Stomach smooth muscle (tissue), 2 donors: ENCODE measurements at regions not wholly inside any gene's neighbourhood (a gene's known extent, or its start where the extent isn't known, plus 50 kb on each side); places are given as distances from the start of the nearest gene placed in this dataset.

Experiments used
- H3K27ac ChIP-seq: one replicate; pipeline ENCODE4 v1.7.0; 2013; ENCODE audit warnings: mild to moderate bottlenecking, low read length, inconsistent platforms
- H3K27me3 ChIP-seq, 2 donors: one replicate each; pipeline ENCODE4 v1.7.0; 2013; ENCODE audit warnings: low read length in 2 of 2; ENCODE audit not compliant: insufficient read depth in 2 of 2, control insufficient read depth in 1 of 2
- H3K36me3 ChIP-seq, 2 donors: one replicate each; pipeline ENCODE4 v1.7.0; 2013; ENCODE audit warnings: low read length in 2 of 2; ENCODE audit not compliant: control insufficient read depth in 2 of 2, insufficient read depth in 2 of 2
- H3K4me1 ChIP-seq: one replicate; pipeline ENCODE4 v1.7.0; 2013; ENCODE audit warnings: low read length; ENCODE audit not compliant: control insufficient read depth, insufficient read depth
- H3K4me3 ChIP-seq, 2 donors: one replicate each; pipeline ENCODE4 v1.7.0; 2013; ENCODE audit warnings: low read length in 2 of 2
- H3K9ac ChIP-seq, 2 donors: one replicate each; pipeline ENCODE4 v1.7.0; 2013; ENCODE audit warnings: low read length in 2 of 2, mild to moderate bottlenecking in 1 of 2
- H3K9me3 ChIP-seq, 2 donors: one replicate each; pipeline ENCODE4 v1.7.0; 2013; ENCODE audit warnings: low read length in 2 of 2; ENCODE audit not compliant: control insufficient read depth in 2 of 2
- donor health status: healthy.
- donor health status: Pancreatic carcinoma.

- Histone ChIP-seq H3K4me3 (no peak overlapping the region), H3K27ac (no peak overlapping the region), H3K27me3 (no peaks in the 10 kb centered on the region), H3K9me3 (no peaks in the 10 kb centered on the region), H3K9ac (no peak overlapping the region), H3K36me3 (no peaks in the 10 kb centered on the region), H3K4me1 (no peaks in the 10 kb centered on the region)
These were observed 172.4 kb downstream of the DMRT2 start for GRCh38 chr9:1222511-1222910.

- Histone ChIP-seq H3K9ac (no peak overlapping the region), H3K36me3 (no peaks in the 10 kb centered on the region), H3K4me1 (no peaks in the 10 kb centered on the region), H3K9me3 (no peaks in the 10 kb centered on the region), H3K27me3 (no peaks in the 10 kb centered on the region), H3K27ac (no peak overlapping the region), H3K4me3 (peak overlapping the region; percentile 3 to 40)
These were observed 182.1 kb downstream of the DMRT2 start for GRCh38 chr9:1231998-1232919.

- H3K27ac ChIP-seq, result no peak overlapping the region
These were observed 183.4 kb downstream of the DMRT2 start for GRCh38 chr9:1233568-1233967.

GRCh38 chr9:1235650-1236049 lies 185.5 kb downstream of the DMRT2 start:
- Histone ChIP-seq H3K27ac (no peak overlapping the region), H3K27me3 (no peaks in the 10 kb centered on the region), H3K36me3 (no peaks in the 10 kb centered on the region), H3K9me3 (no peaks in the 10 kb centered on the region), H3K9ac (no peak overlapping the region), H3K4me1 (no peaks in the 10 kb centered on the region), H3K4me3 (no peak overlapping the region)

More at GRCh38 chr9:1233568-1233967, 183.4 kb downstream of the DMRT2 start:
- H3K4me1 ChIP-seq, result no peaks in the 10 kb centered on the region
- H3K9me3 ChIP-seq, result no peaks in the 10 kb centered on the region
- no peaks in the 10 kb centered on the region for H3K36me3 ChIP-seq
- no peak overlapping the region for H3K4me3 ChIP-seq
- no peak overlapping the region for H3K9ac ChIP-seq
- no peaks in the 10 kb centered on the region for H3K27me3 ChIP-seq

GRCh38 chr9:1236061-1236460 lies 185.9 kb downstream of the DMRT2 start:
- Histone ChIP-seq H3K27me3 (no peaks in the 10 kb centered on the region), H3K4me3 (no peak overlapping the region), H3K9ac (no peak overlapping the region), H3K4me1 (no peaks in the 10 kb centered on the region), H3K9me3 (no peaks in the 10 kb centered on the region), H3K27ac (no peak overlapping the region), H3K36me3 (no peaks in the 10 kb centered on the region)

GRCh38 chr9:1238407-1238806 lies 188.2 kb downstream of the DMRT2 start:
- no peak overlapping the region for H3K9ac ChIP-seq

GRCh38 chr9:1248743-1249142 lies 198.6 kb downstream of the DMRT2 start:
- Histone ChIP-seq H3K27me3 (no peaks in the 10 kb centered on the region), H3K4me3 (no peak overlapping the region), H3K36me3 (no peaks in the 10 kb centered on the region), H3K9ac (no peak overlapping the region), H3K27ac (no peak overlapping the region), H3K9me3 (no peaks in the 10 kb centered on the region), H3K4me1 (no peaks in the 10 kb centered on the region)

More at GRCh38 chr9:1238407-1238806, 188.2 kb downstream of the DMRT2 start:
- no peaks in the 10 kb centered on the region for H3K36me3 ChIP-seq
- H3K27me3 ChIP-seq, result no peaks in the 10 kb centered on the region
- H3K27ac ChIP-seq, result no peak overlapping the region
- H3K4me1 ChIP-seq, result no peaks in the 10 kb centered on the region
- H3K9me3 ChIP-seq, result no peaks in the 10 kb centered on the region
- H3K4me3 ChIP-seq, result no peak overlapping the region

- Histone ChIP-seq H3K4me3 (no peak overlapping the region), H3K27me3 (no peaks in the 10 kb centered on the region), H3K27ac (no peak overlapping the region), H3K9ac (no peak overlapping the region), H3K4me1 (no peaks in the 10 kb centered on the region), H3K36me3 (no peaks in the 10 kb centered on the region), H3K9me3 (no peaks in the 10 kb centered on the region)
These were observed 203.2 kb downstream of the DMRT2 start for GRCh38 chr9:1253064-1253979.

- Histone ChIP-seq H3K27ac (no peak overlapping the region), H3K27me3 (no peaks in the 10 kb centered on the region), H3K36me3 (no peaks in the 10 kb centered on the region), H3K9ac (no peak overlapping the region), H3K4me1 (no peaks in the 10 kb centered on the region), H3K9me3 (no peaks in the 10 kb centered on the region), H3K4me3 (no peak overlapping the region)
These were observed 203.9 kb downstream of the DMRT2 start for GRCh38 chr9:1254071-1254470.

- no peaks in the 10 kb centered on the region for H3K4me1 ChIP-seq
- H3K27me3 ChIP-seq, result no peaks in the 10 kb centered on the region
- no peaks in the 10 kb centered on the region for H3K9me3 ChIP-seq
- H3K4me3 ChIP-seq, result no peak overlapping the region
- H3K9ac ChIP-seq, result no peak overlapping the region
- no peaks in the 10 kb centered on the region for H3K36me3 ChIP-seq
- H3K27ac ChIP-seq, result no peak overlapping the region
These were observed 206.0 kb downstream of the DMRT2 start for GRCh38 chr9:1256178-1256577.
